ENCODE measurements at regions not wholly inside any gene's neighbourhood (a gene's known extent, or its start where the extent isn't known, plus 50 kb on each side); places are given as distances from the start of the nearest gene placed in this dataset.

GRCh38 chr9:134258828-134259546 lies 67.3 kb upstream of the RXRA start:
- no peak for TF ChIP-seq CTCF (IDR thresholded peaks at IDR 0.05)
- TF ChIP-seq EP300 (IDR thresholded peaks at IDR 0.05) = no peak
